Thyroid gland (tissue), 4 donors: ENCODE measurements at regions not wholly inside any gene's neighbourhood (a gene's known extent, or its start where the extent isn't known, plus 50 kb on each side); places are given as distances from the start of the nearest gene placed in this dataset.
"Not testable (repeated sequence)": the region's sequence is repeated elsewhere in the genome, so short reads cannot be mapped to it uniquely, and the experiment has no call there.

Source experiments
- DNase-seq, 2 donors: peaks; one replicate each; pipeline ENCODE4 v3.0.0-alpha.2; 2019
- H3K27ac ChIP-seq, 3 donors: fragments of 200-600 bp; sonication (generic); 1 replicate in 2 of 3; 2 replicates in 1 of 3; pipeline ENCODE4 v1.5.1; 2016 to 2019; ENCODE audit warnings: mild to moderate bottlenecking in 1 of 3, moderate library complexity in 1 of 3
- H3K27me3 ChIP-seq: fragments of 200-600 bp; sonication (generic); one replicate; pipeline ENCODE4 v1.5.1; 2019
- H3K36me3 ChIP-seq, 2 donors: fragments of 200-600 bp; sonication (generic); one replicate each; pipeline ENCODE4 v1.5.1; 2016 to 2019
- H3K4me1 ChIP-seq, 2 donors: fragments of 200-600 bp; sonication (generic); one replicate each; pipeline ENCODE4 v1.5.1; 2017 to 2019
- H3K4me3 ChIP-seq, 3 donors: fragments of 200-600 bp; sonication (generic); replicated peaks in 1 of 3; 1 replicate in 2 of 3; 2 replicates in 1 of 3; pipeline ENCODE4 v1.5.1; 2016; ENCODE audit warnings: mild to moderate bottlenecking in 1 of 3
- H3K9me3 ChIP-seq: fragments of 200-600 bp; sonication (generic); one replicate; pipeline ENCODE4 v1.5.1; 2017
- POLR2A ChIP-seq, 2 donors: fragments of 450-650 bp; IDR thresholded peaks; one replicate each; pipeline ENCODE4 v1.6.1; 2017; ENCODE audit warnings: antibody characterized with exemption in 2 of 2, mild to moderate bottlenecking in 2 of 2, moderate library complexity in 1 of 2
- WGBS, 2 donors: methylation state at CpG; one replicate each; pipeline ENCODE4 v1.1.5; 2017; 5-methylcytosine and 5-hydroxymethylcytosine counted together
- intact Hi-C: fragments of 100-400 bp; cut with DNase I; formaldehyde crosslinking; loops from one replicate; pipeline ENCODE4 v1.15.1; 2023
- TF ChIP-seq, protein P1 (sequence below), 6 experiments: fragments of 200-600 bp in 3 of 6; fragments of 450-650 bp in 3 of 6; sonication (generic) in 3 of 6; IDR thresholded peaks; one replicate each; pipeline ENCODE4 v1.5.1; 2016 to 2019; ENCODE audit warnings: antibody characterized with exemption in 6 of 6, mild to moderate bottlenecking in 2 of 6, inconsistent platforms in 1 of 6, moderate library complexity in 1 of 6

DNA sequence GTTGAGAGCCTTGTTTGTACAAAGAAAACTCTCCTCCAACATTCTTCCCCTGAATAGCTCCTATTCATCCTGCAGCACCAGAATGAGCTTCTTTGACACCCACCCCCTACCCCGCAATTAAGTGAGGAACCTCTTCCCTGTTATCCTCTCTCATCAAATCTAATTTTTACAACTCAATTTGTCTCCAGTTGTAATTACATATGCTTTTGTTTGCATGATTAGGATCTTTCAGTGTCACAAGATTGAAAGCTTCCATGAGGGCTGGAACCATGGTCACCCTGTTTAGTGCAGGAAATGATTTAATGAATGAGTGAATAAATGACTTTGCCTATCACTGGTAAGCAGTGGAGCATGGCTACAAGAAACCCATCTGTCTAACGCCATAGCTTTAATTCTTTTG is 334.6 kb upstream of the KLHL29 start:
- Histone ChIP-seq H3K4me1 (no peaks in the 10 kb centered on the region), H3K4me3 (no peak overlapping the region), H3K27ac (no peak overlapping the region), H3K27me3 (no peaks in the 10 kb centered on the region), H3K36me3 (no peaks in the 10 kb centered on the region), H3K9me3 (no peaks in the 10 kb centered on the region)
- TF ChIP-seq, protein P1, sequence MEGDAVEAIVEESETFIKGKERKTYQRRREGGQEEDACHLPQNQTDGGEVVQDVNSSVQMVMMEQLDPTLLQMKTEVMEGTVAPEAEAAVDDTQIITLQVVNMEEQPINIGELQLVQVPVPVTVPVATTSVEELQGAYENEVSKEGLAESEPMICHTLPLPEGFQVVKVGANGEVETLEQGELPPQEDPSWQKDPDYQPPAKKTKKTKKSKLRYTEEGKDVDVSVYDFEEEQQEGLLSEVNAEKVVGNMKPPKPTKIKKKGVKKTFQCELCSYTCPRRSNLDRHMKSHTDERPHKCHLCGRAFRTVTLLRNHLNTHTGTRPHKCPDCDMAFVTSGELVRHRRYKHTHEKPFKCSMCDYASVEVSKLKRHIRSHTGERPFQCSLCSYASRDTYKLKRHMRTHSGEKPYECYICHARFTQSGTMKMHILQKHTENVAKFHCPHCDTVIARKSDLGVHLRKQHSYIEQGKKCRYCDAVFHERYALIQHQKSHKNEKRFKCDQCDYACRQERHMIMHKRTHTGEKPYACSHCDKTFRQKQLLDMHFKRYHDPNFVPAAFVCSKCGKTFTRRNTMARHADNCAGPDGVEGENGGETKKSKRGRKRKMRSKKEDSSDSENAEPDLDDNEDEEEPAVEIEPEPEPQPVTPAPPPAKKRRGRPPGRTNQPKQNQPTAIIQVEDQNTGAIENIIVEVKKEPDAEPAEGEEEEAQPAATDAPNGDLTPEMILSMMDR (IDR thresholded peaks at IDR 0.05) = no peak
- TF ChIP-seq POLR2A (IDR thresholded peaks at IDR 0.05) = no peak
- intact Hi-C loops = no loop called here
- WGBS, 2 donors = 64 to 65% methylated on average over 2 of the region's 2 CpGs
- DNase-seq = no peak

DNA sequence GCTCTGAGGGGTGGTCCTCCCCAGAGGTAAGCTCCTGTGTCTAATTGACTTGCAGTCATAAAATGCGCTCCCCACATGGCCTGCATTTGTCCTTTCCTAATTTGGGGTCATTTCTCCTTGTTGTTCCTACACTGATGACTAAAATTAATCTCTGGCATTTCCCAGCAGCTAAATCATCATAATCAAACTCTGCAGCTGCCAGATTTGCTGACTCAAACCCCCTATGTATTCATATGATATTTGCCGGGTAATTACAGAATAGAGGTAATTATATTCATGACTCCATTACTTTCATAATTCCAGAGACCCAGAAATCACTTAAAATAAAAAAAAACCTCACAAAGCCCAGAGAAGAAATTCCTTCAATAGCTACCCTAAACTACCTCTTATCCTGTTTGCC is 331.4 kb upstream of the KLHL29 start:
- Histone ChIP-seq H3K4me1 (no peaks in the 10 kb centered on the region), H3K27me3 (no peaks in the 10 kb centered on the region), H3K9me3 (no peaks in the 10 kb centered on the region), H3K27ac (no peak overlapping the region), H3K4me3 (no peak overlapping the region), H3K36me3 (no peaks in the 10 kb centered on the region)
- WGBS, 2 donors = 73 to 90% methylated on average over 2 of the region's 2 CpGs
- TF ChIP-seq, protein P1 (IDR thresholded peaks at IDR 0.05) = no peak
- TF ChIP-seq POLR2A (IDR thresholded peaks at IDR 0.05) = no peak
- DNase-seq = no peak
- intact Hi-C loops = no loop called here

DNA sequence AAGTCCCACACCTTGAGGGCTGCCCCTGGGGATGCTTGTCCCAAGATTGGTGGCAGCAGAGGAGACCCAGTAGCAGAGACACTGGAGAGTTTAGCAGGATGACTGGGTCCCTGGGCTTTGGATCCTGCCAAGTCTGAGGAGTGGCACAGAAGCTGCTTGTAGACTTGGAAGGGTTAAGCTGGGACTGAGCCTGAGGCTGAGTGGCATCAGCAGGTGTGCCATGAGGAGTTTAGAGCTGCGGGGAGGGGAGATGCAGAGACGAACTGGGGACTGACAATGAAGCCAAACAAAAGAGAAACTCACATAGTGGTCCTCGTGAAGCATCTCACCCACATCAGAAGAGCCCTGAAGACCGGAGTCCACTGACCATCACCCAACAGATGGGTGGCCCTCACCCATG is 329.7 kb upstream of the KLHL29 start:
- no peaks in the 10 kb centered on the region for H3K9me3 ChIP-seq
- 58 to 61% methylated on average over 4 of the region's 4 CpGs for WGBS, 2 donors
- no peaks in the 10 kb centered on the region for H3K27me3 ChIP-seq
- no peak for DNase-seq
- no peaks in the 10 kb centered on the region for H3K4me1 ChIP-seq
- H3K4me3 ChIP-seq = no peak overlapping the region
- TF ChIP-seq, protein P1 (IDR thresholded peaks at IDR 0.05) = no peak
- TF ChIP-seq POLR2A (IDR thresholded peaks at IDR 0.05) = no peak
- no peaks in the 10 kb centered on the region for H3K36me3 ChIP-seq
- H3K27ac ChIP-seq = no peak overlapping the region
- intact Hi-C loops = no loop called here

DNA sequence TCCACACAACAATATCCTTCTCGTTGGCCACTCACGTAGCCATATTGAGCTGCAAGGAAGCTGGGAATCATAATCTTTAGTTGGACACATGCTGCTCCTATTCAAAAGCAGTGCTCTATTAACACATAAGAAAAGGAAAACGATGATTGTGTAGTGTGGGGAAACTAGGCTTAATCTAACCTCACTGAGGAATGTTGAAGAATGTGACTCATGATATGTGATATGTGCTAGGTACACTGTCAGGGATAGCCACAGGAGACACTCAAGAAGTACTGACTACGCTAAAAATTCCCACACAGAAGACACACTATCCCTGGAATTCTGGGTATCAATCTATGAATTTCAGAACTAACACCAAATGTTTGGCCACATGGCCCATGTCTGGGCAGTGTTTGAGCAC is 328.1 kb upstream of the KLHL29 start:
- H3K4me1 ChIP-seq, DNase-seq, H3K4me3 ChIP-seq, intact Hi-C loops, H3K9me3 ChIP-seq, H3K36me3 ChIP-seq, H3K27me3 ChIP-seq, H3K27ac ChIP-seq: not testable (repeated sequence)
- 82 to 90% methylated on average over 4 of the region's 4 CpGs for WGBS, 2 donors

DNA sequence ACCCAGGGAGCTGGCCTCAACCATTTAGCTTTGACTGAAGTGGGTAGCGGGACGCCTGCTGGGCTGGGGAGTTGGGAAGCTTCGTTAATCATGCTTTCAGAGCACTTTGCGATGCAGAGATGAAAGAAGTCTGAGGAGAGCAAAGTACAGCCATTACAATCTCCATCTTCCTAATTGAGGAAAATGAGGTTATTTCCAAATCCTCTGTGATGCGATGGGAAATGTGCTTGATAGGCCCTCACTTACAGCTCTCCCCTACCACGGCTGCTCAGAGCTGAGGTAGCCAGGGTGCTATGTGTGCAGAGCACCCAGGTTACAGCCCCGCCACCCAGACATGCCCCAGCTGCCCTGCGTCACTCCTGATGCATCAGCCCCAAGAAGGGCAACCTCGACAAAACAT is 326.5 kb upstream of the KLHL29 start:
- intact Hi-C loops = no loop called here
- Histone ChIP-seq H3K36me3 (no peaks in the 10 kb centered on the region), H3K9me3 (no peaks in the 10 kb centered on the region), H3K4me3 (no peak overlapping the region), H3K27ac (no peak overlapping the region), H3K4me1 (no peaks in the 10 kb centered on the region), H3K27me3 (no peaks in the 10 kb centered on the region)
- 81 to 85% methylated on average over 9 of the region's 9 CpGs for WGBS, 2 donors
- TF ChIP-seq POLR2A (IDR thresholded peaks at IDR 0.05) = no peak
- TF ChIP-seq, protein P1 (IDR thresholded peaks at IDR 0.05) = no peak
- DNase-seq = no peak

DNA sequence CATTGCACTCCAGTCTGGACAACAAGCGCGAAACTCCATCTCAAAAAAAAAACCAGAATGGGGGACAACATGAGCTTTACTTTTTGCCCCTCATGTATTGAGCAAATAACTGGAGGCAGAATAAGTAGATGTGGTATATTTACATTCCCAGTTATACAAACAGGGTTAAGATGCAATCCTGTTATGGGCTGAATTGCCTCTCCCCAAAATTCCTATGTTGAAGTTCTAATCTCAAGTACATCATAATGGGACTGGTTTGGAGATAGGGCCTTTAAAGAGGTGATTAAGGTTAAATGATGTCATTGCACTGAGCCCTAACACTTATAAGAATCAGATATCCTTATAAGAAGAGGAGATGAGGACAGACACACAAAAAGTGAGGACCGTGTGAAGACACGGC is 319.8 kb upstream of the KLHL29 start:
- DNase-seq = no peak
- intact Hi-C loops = no loop called here
- Histone ChIP-seq H3K9me3 (no peaks in the 10 kb centered on the region), H3K27ac (no peak overlapping the region), H3K27me3 (no peaks in the 10 kb centered on the region), H3K4me3 (no peak overlapping the region), H3K4me1 (no peaks in the 10 kb centered on the region), H3K36me3 (no peaks in the 10 kb centered on the region)
- 91 to 92% methylated on average over 4 of the region's 4 CpGs for WGBS, 2 donors
- no peak for TF ChIP-seq POLR2A (IDR thresholded peaks at IDR 0.05)
- TF ChIP-seq, protein P1 (IDR thresholded peaks at IDR 0.05) = no peak
